A204.1 (cell line): ENCODE measurements at regions not wholly inside any gene's neighbourhood (a gene's known extent, or its start where the extent isn't known, plus 50 kb on each side); places are given as distances from the start of the nearest gene placed in this dataset.

ENCODE experiments used
- FAIRE-seq: peaks from 2 replicates; lab custom pipeline; 2012; peaks lifted over from hg19 to GRCh38; lab: Jason Lieb, UNC

DNA sequence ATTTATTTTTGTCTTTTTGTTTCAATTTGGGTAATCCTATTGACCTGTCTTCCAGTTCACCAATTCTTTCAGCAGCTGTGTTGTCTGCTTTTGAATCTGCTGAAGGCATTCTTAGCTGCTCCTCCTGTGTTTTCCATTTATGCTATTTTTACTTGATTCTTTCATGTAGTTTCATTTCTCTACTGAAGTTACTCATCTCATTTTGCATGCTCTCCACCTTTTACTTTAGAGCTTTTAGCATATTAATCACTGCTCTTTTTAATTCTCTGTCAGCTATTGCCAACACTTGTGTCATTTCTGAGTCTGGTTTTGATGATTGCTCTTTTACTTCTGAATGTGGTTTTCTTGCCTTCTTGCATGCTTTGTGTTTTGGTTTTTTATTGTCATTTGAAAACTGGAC is 496.0 kb upstream of the CLINT1 start:
- FAIRE-seq, result no peak

DNA sequence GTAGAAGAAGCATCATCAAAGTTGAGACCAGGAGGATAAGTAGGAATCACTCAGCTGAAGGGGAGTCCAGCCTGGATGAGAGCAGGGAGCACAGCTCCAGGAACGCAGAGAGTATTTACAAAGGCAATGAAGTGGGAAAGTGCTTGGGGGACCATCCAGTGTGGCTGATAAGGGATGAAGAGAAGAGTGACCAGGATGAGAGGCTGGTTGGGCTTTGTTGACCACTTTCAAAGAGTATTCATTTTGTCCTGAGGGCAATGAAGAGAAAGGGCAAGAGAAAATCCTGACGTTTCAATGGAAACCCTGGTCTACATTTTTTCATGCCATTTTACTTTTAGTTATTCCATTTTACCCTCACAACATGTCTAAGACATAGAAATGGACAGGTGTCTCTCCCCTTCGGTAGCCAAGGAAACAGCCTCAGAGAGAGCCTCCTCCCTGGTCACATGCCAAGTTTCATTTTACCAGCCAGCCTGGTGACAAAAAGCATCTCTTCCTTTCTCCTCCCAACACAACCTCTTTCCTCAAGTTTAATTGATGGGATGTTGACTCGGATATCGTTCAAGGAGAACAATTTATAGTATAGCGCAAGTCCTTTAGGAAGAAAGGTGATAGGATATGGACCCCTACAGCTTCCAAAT is 492.7 kb upstream of the CLINT1 start:
- FAIRE-seq, result no peak

DNA sequence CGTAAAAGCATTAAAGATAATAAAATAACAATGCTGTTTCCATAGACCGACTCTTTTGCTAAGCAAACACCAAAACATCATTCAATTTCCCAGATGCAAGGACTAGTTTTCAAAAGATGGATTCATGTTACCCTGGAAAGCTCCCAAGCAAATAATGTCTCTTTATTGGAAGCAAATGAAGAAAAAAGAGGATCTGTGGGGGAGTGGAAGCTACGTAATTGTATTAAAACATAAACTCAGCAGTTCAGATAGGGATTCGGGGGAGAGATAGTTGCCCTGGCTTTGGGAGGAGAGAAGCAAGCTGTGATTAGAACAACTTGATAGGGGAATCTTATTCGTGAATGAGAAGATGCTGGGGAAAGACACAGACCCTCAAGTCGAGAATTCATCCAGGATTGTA is 491.0 kb upstream of the CLINT1 start:
- no peak for FAIRE-seq

DNA sequence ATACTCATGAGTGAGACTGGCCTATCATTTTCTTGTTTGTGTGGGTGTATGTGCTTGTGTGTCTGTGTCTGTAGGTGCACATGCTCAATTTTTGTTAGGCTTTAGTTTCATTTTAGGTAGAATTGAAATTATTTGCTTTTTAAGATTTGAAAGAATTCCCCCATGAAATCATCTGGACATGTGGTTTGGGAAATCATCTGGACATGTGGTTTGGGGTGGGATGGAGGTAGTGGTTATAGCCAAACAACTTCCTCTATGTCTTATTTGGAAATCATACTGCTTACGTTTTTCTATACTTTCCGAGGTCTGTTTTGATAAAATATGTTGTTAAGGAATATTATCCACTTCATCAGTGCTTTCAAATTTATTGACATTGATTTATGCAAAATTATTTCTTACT is 485.4 kb upstream of the CLINT1 start:
- no peak for FAIRE-seq

DNA sequence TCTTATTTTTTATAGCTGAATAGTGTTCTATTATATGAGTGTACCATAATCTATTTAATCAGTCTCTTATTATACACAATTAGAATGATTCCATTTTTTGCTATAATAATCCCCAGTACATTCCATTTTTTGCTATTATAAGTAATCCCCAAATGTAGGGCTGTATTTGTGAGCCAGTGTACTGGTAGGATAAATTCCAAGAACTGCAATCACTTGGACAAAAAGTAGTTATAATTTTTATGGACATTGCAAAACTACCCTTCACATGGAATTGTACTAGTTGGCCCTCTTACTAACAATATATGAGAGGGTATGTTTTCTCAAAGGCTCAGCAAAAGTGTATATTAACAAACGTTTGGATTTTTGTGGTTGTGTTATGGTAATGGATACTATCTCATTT is 481.7 kb upstream of the CLINT1 start:
- FAIRE-seq, result no peak

DNA sequence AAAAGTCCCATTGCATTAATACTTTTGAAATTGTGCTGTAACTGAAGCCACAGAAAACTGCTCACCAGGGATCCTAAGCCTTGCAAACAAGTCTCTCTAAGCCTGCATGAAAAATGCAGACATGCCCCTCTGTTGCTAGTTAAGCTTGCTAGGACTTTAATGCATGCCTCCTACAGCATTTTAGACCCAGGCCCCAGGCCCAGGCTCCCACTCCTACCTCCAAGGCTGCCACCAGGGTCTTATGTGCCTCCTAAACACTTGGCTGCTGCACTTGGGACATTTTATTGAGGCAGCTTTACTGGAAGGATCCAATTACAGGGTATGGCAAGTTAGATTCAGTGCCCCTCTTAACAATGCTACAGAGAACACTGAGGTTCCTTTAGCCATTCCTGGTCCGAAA is 467.3 kb upstream of the CLINT1 start:
- FAIRE-seq, result no peak

DNA sequence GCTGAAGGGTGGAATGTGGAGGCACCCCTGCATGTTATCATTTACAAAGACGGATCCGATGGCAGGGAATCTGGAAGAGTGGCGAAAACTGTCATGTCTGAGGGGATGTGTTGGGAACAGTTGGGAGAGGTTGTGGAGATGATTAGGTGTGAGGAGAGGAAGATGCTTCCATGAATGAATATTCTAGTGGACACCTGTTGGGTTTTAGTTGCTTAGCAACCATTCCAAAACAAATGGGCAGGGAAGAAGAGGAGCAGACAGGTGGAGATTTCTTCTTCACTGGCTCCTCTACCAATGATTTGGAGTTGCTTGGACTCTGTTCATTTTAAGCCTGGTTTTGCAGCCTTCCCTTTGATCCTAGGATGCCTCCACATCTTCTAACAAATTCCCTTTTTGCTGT is 465.3 kb upstream of the CLINT1 start:
- no peak for FAIRE-seq

DNA sequence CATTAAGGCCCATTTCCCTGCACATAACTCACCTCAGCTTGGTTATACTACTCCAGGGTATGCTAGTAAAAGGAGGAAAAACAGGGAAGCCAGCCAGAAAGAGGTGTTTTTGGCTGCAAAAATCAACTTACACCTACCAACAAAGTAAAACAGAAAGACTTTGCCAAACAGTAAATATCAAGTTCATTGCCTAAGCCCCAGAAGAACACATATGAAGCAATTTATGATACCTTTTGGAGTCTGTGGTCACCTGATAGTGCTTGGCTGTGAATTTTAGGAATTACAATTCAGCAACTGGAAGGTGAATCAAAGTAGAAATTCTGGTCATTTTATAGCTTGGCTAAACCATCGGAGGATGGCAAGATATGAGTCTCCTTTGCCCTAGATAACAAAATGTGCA is 463.7 kb upstream of the CLINT1 start:
- no peak for FAIRE-seq

DNA sequence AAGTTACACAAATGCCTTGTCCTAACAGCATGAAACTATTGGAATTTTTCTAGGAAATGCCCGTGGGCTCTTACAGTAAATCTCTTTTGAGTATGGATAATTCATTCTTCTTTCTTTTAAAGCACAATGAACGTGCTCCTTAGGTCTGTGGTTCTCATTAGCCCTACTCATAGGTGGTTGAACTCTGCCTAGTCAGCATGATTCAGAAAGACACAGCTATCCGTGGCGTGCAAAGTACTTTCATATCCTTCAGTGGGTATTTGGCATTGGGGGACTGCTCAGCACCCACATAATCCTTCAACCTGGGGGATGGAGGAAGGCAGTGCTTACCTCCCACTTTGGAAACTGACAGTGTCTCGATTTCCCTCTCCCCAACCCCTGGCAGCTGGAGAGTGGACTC is 462.0 kb upstream of the CLINT1 start:
- FAIRE-seq, result no peak

DNA sequence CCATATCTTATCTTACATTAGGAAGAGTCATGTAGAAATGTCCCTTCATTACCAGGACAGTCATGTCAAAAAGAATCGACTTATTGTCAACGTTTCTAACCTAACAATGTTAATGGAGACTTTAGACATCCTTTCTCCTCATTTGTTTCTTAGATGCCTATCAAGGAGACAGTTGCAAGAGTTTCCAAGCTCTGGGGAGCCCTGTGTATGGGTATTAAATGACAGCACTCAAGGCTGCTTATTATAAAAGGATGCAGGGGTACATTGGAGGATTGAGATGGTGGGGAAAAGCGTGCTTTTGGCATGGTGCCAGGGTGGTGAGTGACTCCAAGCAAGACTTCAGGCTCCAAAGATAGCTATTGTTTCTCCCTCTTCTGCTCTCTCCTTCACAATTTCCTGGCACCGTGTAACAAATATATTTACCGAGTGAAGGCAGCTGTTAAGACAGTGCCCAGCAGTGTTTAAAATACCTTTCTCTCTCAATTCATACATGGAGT is 461.3 kb upstream of the CLINT1 start:
- no peak for FAIRE-seq

DNA sequence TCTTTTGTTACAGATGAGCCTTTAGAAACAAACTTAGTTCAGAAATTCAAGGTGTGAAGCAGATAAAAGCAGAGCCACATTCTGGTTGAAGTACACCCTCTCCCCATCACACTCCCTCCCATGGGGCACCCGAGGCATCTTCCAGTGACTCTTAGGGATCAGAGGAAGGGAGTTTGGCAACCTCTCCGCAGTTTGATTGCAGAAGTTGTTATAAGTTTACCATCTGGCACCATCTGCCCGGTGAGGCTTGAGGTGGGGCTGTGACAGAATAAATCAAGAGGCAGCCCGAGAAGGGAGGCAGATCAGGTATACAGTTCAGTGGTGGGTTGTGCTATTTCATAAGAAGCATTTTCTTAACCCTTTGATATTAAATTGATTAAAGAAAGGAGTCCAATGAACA is 458.6 kb upstream of the CLINT1 start:
- FAIRE-seq, result no peak

DNA sequence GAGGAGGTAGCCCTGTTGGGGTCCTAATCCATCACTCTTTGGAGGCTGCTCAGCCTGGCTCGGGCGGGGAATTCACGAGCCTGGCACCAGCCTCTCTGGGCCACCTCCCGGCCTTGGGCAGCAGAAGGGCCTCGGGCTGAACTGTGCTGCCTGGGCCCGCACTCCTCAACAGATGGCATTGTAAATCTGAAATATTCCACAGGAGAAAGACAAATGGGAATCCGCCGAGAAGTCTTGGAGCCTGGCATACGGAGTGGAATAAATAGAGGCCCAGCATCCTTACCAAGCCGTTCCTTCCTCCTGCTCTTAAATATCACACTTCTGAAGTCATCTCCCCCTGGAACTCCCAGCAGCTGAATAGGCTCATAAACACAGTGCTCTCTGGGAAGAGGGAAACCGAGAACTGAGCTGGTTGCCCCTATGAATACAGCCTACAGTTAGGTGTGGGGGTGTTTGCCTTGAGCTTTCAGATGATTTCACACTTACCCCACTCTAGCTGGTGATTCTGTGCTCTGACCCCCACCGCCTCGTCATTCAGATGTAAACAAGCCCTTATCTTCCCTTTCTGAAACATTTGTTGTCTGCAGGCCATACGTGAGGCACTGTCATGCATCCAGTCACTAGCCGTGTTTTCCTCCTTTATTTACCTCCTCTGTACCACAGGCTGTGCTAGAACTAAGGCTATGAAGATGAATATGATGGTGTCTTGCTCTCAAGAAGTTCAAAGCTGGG is 455.0 kb upstream of the CLINT1 start:
- no peak for FAIRE-seq

DNA sequence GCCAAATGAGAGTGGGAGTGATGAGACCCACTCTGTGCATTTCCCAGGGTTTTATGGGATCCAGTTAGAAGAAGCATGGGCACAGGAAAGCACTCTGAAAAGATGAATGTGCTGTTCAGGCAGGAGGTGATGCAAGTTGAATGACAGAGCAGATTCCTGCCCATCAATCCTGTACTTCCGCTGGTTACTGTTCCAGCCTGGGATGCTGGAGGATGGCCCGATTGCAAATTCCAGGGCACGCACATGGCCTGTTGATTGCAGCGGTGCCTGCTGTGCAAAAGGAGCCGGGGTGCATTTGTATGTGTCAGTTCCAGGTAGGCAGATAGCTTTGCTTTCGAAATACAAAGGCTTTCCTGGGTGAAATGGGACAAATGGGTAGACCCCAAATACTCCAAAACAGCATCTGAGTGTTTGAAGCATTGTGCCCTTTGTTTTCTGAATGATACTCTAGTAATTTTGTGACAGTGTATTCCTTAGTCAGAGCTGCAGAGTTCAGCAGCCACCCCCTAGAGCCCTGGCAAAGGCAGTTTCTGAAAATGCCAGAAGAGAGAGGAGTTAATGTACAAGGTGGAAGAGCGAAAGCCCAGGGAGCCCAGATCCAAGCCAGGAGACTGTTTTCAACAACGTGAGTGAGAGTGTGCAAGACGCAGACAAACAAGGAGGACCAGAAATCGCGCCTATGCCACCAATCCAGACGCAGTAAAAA is 454.2 kb upstream of the CLINT1 start:
- FAIRE-seq, result no peak

DNA sequence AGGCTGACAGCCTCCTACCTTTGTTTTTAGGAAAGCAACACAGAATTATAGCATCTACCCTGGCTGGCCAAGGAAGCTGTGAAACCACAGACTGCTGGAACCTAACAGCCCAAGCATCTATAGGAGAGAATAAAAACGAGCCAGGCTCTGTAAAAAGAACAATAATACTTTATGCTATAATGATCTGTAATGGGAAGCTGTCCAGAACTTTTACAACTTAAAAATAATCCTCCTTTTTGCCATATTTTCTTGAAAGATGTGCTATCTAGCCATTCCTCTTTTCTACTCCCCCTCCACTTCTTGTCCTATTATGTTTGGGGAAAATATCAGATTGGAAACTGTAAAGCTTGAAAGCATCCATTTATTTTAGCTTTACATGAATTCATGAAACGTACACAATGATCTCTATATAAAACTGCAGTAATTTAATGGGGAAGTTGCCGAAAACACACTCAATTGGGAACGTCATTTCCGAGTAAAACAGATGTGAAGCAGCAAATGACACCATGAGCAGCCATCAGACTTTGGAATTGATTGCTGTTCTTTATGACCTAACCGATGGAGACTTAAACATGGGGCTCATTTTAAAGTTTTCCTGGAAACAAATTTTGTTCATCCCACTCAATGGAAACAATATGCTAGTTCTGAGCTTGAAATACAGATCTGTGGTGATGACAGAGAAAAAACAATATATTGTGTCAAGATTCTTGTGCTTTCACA is 450.3 kb upstream of the CLINT1 start:
- no peak for FAIRE-seq

DNA sequence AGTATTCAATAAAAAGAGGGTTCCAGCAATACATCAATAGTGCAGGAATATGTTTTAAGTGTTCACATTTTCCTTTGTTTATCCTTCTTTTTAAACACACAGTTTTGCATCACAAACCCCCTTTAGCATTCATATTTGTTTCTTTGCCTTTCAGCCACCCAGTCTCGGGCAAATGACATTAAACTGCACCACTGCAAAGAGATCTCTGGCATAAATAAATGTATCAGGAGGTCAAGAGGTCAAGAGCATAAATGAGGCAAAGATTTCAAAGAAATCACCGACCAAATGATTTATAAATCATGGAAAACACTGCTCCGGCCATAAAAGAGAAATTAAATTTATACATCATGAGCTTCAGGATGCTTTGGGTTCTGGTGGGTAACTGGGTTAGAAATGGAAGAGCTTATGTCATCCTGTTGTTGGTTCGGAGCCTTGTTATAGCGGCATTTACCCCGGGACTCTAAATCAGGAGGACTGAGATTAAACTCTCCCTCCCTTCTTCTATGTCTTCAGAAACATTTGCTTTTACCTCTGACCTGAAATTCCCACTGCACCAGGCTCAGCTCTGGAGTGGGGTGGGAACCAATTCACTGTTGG is 449.6 kb upstream of the CLINT1 start:
- FAIRE-seq, result no peak

DNA sequence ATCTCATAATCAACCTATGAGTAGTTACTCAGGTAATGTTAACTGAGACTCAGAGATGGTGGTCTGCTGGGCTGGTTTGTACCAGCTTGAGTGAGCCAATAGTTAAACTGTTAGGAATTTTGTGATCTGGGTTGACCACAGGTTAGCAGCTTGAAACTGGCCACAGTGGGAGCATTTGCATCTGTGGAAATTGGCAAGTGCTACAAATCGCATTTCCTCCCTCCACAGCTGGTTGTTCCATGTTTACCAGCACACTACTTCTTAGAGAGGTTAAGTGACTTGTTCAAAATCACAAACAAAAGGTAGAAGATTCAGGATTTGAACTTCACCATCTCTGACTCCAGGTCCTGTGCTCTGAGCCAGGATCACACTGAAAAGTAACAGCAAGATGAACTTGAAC is 446.9 kb upstream of the CLINT1 start:
- no peak for FAIRE-seq

DNA sequence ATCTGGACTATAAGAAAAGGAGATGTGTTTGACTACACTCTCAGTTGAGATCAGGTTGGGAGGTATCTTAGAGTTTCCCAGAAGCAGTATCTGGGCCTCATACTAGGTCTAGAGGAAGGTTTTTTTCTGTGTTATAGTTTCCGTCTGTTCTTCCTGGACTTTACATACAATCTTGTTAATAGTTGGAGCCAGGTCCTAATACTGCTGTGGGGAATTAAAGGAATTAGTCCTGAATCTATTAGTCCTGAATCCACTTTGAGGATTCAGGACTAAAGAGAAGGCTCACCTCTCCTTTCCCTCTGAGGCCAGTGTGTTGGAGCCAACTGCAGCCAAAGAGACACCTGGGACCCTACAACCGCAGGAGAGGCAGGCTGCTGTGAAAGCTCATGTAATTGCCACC is 445.7 kb upstream of the CLINT1 start:
- FAIRE-seq, result no peak

DNA sequence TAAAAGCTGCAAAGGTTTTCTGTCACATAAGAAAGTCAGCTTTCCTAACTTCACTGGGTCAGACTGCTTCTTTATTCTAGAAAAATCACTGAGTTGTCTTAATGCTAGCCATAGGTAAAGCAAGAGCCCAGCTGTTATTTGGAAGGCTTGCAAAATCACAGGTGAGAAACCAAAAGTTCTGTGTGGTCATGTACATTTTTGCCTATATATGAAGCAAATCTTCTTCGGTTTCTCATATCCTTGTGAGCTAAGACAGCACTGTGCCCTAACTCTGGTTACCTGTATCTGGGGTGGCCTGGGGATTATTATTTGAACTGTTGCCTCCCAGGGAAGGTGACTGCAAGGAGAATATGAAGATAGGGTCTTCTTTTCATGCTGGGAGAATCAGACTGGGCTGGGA is 444.9 kb upstream of the CLINT1 start:
- no peak for FAIRE-seq

DNA sequence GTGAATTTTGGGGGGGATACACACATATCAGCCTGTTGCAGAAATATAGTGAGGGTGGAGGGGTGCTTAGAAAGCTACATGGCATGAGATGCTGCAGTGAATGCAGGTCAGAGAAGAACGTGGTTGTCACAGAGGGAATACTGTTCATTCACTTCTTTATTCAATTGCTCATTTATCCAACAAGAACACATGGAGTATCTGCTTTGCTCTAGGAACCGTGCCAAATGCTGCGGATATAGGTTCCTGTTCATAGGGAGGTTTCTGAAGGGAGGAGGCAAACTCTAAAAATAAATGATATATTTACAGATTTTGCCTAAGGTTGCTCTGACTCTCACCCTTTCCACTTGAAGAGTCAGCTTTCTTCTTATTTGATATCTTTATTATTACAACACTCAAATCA is 444.3 kb upstream of the CLINT1 start:
- no peak for FAIRE-seq

DNA sequence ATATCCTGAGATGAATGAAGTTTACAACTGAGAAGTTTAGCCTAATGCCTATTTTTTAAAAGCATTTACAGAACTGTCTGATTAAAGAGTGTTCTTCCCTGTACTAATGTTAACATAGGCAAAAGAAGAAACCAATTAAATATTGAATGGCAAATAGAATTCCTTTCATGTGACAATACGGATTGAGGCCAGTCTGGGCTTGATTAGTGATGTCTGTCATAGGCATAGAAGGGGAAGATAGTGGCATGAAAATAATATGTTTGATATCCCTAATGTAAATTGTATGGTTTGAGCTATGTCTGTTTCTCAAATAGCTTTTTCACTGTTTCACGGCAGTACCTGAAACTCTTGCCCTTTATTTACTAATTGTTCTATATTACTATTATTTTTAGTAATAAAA is 443.1 kb upstream of the CLINT1 start:
- FAIRE-seq, result no peak

DNA sequence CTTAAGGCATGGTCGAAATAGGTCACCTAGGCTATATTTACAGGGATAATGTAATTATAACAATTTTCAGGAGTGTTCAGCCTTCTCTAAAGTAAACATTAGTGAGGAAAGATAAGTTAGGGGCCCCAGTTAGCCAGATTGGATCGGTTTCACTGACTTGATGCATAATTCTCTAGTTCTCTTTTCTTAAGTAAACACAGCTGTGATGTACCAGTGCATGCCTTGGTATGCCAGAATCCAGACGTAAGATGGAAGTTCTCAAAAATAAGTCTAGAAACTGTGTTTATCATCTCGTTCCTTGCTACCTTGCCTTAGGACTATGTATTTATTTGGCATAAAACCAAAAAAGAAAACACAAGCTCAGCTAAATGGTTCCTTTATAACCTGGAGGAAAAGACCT is 442.2 kb upstream of the CLINT1 start:
- FAIRE-seq, result no peak

DNA sequence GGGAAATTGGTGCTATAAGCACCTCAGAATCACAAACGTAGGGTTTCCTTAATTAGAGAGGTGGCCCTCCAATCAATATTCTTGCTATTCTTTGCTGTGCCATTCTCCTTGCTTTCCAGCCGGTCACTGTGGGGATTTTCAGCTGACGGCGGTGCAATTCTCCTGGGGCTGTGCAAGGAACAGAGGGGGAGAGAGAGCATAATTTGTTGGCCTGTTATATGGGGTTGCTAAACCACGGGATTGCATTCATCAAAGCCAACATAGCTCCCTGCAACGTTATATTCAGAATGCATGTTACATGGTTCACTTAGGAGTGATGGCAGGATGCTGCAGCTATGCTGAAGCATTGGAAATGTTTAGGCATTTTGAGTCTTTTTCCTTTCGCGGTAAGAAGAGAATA is 441.3 kb upstream of the CLINT1 start:
- no peak for FAIRE-seq
